Upper lobe of left lung (tissue), 4 donors: ENCODE measurements at regions not wholly inside any gene's neighbourhood (a gene's known extent, or its start where the extent isn't known, plus 50 kb on each side); places are given as distances from the start of the nearest gene placed in this dataset.

Experiments used
- EP300 ChIP-seq, 4 donors: sonication (generic); formaldehyde crosslinking; IDR thresholded peaks; one replicate each; pipeline ENCODE4 v1.5.1; 2017; ENCODE audit warnings: antibody characterized with exemption in 4 of 4, control low read depth in 2 of 4
- POLR2A ChIP-seq, 4 donors: fragments of 450-650 bp; IDR thresholded peaks; one replicate each; pipeline ENCODE4 v1.5.1; 2016 to 2017; ENCODE audit warnings: antibody characterized with exemption in 4 of 4, mild to moderate bottlenecking in 2 of 4
- POLR2AphosphoS5 ChIP-seq, 2 donors: sonication (generic); formaldehyde crosslinking; IDR thresholded peaks; one replicate each; pipeline ENCODE4 v1.5.1; 2017; ENCODE audit warnings: antibody characterized with exemption in 2 of 2
- TF ChIP-seq, protein P1 (sequence below), 6 experiments: fragments of 450-650 bp in 4 of 6; fragments of 200-600 bp in 2 of 6; sonication (generic) in 2 of 6; IDR thresholded peaks; one replicate each; pipeline ENCODE4 v1.5.1; 2016 to 2019; ENCODE audit warnings: antibody characterized with exemption in 6 of 6

DNA sequence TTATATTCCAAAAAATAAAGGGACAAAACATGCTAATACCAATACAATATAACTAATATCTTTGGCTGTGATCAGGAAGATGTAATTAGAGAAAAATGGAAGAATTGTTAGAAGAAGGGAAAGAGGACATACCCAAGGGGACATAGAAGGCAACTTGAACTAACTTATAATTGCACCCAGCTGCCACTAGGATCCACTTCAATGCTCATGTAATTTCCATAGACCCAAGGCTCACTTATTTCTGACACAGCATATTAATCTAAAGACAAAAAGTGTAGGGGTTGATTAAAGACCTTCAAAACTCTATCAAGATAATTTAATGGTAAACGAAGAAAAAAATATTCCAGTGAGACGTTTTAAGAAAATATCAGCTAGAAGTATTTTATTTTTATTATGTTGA, 396.0 kb upstream of the ADGRB3 start:
- no peak for TF ChIP-seq POLR2A (IDR thresholded peaks at IDR 0.05)
- TF ChIP-seq, protein P1, sequence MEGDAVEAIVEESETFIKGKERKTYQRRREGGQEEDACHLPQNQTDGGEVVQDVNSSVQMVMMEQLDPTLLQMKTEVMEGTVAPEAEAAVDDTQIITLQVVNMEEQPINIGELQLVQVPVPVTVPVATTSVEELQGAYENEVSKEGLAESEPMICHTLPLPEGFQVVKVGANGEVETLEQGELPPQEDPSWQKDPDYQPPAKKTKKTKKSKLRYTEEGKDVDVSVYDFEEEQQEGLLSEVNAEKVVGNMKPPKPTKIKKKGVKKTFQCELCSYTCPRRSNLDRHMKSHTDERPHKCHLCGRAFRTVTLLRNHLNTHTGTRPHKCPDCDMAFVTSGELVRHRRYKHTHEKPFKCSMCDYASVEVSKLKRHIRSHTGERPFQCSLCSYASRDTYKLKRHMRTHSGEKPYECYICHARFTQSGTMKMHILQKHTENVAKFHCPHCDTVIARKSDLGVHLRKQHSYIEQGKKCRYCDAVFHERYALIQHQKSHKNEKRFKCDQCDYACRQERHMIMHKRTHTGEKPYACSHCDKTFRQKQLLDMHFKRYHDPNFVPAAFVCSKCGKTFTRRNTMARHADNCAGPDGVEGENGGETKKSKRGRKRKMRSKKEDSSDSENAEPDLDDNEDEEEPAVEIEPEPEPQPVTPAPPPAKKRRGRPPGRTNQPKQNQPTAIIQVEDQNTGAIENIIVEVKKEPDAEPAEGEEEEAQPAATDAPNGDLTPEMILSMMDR (IDR thresholded peaks at IDR 0.05) = no peak
- TF ChIP-seq POLR2AphosphoS5 (IDR thresholded peaks at IDR 0.05) = no peak
- no peak for TF ChIP-seq EP300 (IDR thresholded peaks at IDR 0.05)
